ENCODE measurements at regions not wholly inside any gene's neighbourhood (a gene's known extent, or its start where the extent isn't known, plus 50 kb on each side); places are given as distances from the start of the nearest gene placed in this dataset.
"Not testable (repeated sequence)": the region's sequence is repeated elsewhere in the genome, so short reads cannot be mapped to it uniquely, and the experiment has no call there.

DNA sequence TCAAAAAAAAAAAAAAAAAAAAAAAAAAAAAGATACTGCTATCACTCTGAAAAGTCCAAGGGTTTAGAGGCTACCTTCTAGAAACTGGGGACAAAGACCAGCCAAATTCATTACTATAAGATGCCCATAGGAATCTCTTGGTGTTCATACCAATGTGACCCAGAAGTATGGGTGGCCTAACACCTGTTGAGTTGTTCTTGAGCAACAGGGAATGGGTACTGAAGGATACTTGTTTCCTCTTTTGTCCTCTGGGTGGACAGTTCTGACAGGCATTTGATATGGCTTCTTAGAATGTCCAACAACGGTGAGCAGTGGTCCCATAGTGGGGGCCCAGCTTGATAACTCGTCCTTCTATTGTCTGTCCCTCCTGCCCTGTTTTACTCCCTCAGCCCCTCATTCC, 141.4 kb upstream of the PLEKHM1 start:
- TF ChIP-seq, protein P1, sequence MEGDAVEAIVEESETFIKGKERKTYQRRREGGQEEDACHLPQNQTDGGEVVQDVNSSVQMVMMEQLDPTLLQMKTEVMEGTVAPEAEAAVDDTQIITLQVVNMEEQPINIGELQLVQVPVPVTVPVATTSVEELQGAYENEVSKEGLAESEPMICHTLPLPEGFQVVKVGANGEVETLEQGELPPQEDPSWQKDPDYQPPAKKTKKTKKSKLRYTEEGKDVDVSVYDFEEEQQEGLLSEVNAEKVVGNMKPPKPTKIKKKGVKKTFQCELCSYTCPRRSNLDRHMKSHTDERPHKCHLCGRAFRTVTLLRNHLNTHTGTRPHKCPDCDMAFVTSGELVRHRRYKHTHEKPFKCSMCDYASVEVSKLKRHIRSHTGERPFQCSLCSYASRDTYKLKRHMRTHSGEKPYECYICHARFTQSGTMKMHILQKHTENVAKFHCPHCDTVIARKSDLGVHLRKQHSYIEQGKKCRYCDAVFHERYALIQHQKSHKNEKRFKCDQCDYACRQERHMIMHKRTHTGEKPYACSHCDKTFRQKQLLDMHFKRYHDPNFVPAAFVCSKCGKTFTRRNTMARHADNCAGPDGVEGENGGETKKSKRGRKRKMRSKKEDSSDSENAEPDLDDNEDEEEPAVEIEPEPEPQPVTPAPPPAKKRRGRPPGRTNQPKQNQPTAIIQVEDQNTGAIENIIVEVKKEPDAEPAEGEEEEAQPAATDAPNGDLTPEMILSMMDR (conservative IDR thresholded peaks at IDR 0.05; ENCODE audit: control insufficient read depth, insufficient read depth, low read depth, low read length): no peak
- DNase-seq (ENCODE audit: low read depth): no peak
- no peak overlapping the region for H3K4me3 ChIP-seq (ENCODE audit: control insufficient read depth, low read depth, low read length)

- DNase-seq (ENCODE audit: low read depth): no peak
- TF ChIP-seq, protein P1 (conservative IDR thresholded peaks at IDR 0.05; ENCODE audit: control insufficient read depth, insufficient read depth, low read depth, low read length): no peak
Measured at GRCh38 chr17:45639297-45639849, 144.7 kb upstream of the CRHR1 start.

DNA sequence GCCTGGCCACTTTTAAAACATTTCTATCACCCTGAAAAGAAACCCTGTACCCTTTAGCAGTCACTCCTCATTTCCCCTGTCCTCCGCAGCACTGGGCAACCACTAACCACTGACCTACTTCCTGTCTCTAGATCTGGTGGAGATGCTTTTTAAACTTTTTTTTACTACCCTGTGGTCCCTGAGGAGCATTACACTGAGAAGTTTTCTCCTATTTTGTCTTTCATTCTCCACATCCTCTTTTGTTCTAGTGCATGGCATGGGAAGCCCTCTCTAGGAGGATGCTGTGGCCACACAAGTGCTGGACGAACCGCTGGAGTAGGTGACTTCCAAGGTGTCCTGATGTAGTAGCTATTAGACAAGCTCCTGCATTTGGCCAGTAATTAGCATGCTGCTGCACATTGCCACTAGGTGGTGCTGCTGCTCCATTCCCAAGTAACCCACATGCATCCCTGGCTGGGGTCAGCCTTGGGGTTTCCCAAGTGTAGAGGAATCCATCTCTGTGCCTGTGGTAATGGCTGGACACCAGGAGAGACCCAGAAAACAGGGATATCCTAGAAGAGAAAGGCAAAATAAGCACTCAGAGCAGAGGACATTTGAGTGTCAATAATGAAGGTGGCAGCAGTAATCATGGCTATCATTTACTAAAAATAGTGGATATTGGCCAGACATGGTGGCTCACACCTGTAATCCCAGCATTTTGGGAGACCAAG, 143.8 kb upstream of the CRHR1 start:
- TF ChIP-seq, protein P1 (conservative IDR thresholded peaks at IDR 0.05; ENCODE audit: control insufficient read depth, insufficient read depth, low read depth, low read length): peak; percentile 99
- peak; percentile 76 for DNase-seq (ENCODE audit: low read depth)
- H3K4me3 ChIP-seq (ENCODE audit: control insufficient read depth, low read depth, low read length): no peak overlapping the region

More at GRCh38 chr17:45639297-45639849, 144.7 kb upstream of the CRHR1 start:
- H3K4me3 ChIP-seq (ENCODE audit: control insufficient read depth, low read depth, low read length): no peak overlapping the region

DNA sequence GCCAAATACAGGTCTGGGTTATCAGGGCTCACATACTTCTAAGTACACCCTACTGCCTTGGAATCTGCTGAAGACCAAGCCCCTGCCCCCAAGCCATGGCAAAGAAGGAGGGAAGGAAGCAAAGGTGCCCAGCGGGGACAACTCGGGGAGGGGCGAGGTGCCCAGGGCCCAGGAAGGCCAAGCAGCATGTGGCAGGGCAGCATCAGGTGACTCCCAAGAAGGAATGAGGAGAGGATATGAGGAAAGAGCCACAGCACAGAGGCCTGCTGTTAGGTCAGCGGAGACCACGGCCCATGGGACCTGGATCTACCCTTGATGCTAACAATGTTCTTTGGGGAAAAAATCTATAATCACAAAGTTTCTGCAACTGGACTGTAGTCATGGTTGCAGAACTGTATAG, 142.6 kb upstream of the CRHR1 start:
- no peak overlapping the region for H3K4me3 ChIP-seq (ENCODE audit: control insufficient read depth, low read depth, low read length)
- DNase-seq (ENCODE audit: low read depth): no peak
- TF ChIP-seq, protein P1 (conservative IDR thresholded peaks at IDR 0.05; ENCODE audit: control insufficient read depth, insufficient read depth, low read depth, low read length): no peak

DNA sequence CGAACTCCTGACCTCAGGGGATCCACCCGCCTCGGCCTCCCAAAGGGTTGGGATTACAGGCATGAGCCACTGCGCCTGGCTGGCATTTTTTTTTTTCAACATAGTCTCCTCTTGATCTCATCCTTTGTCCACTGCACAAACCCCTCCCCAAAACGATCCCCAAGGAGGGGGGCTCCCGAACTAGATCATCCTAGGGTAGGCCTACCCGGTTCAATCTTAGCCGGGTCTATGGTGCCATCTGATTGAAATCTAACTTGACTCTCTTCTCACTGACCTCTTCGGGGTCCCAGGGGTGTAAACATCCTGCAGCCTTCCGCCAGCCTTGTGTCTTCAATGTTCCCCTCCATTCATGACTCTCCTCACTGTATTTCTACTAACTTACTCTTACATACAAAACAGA, 140.5 kb upstream of the CRHR1 start:
- no peak for DNase-seq (ENCODE audit: low read depth)
- H3K4me3 ChIP-seq (ENCODE audit: control insufficient read depth, low read depth, low read length): no peak overlapping the region
- TF ChIP-seq, protein P1 (conservative IDR thresholded peaks at IDR 0.05; ENCODE audit: control insufficient read depth, insufficient read depth, low read depth, low read length): no peak

GRCh38 chr17:45644637-45645036, 139.5 kb upstream of the CRHR1 start:
- not testable (repeated sequence) for DNase-seq (ENCODE audit: low read depth); H3K4me3 ChIP-seq (ENCODE audit: control insufficient read depth, low read depth, low read length)

DNA sequence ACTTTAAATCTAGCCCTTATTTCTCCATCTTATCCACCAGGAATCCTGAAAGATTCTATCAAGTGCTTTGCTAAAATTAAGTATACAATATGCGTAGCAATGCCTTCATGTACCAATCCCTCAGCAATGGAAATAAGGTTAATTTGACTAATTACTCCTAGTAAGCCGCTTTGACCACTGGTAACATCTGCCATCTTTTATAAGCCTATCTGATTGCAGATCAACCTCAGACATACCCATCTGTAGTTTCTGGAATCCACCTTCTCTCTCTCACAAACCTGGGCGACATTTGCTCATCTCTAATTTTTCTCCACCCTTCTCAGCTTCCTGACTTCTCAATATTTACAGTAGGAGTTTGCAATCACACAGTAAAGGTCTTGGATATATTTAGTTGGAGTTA, 138.8 kb upstream of the CRHR1 start:
- TF ChIP-seq, protein P1 (conservative IDR thresholded peaks at IDR 0.05; ENCODE audit: control insufficient read depth, insufficient read depth, low read depth, low read length): no peak
- DNase-seq (ENCODE audit: low read depth): no peak

More for the DNA sequence above, 138.8 kb upstream of the CRHR1 start:
- no peak overlapping the region for H3K4me3 ChIP-seq (ENCODE audit: control insufficient read depth, low read depth, low read length)
